GM19351 (cell line): ENCODE measurements at regions not wholly inside any gene's neighbourhood (a gene's known extent, or its start where the extent isn't known, plus 50 kb on each side); places are given as distances from the start of the nearest gene placed in this dataset.

Source experiments
- ATAC-seq: cut with Tn5 transposase; IDR thresholded peaks from one replicate; pipeline ENCODE4 v1.9.1; 2021; ENCODE audit warnings: mild to moderate bottlenecking, moderate library complexity; ENCODE audit not compliant: unreplicated experiment

GRCh38 chr9:21746550-21746949 is 55.9 kb upstream of the MTAP start:
- no peak for ATAC-seq

DNA sequence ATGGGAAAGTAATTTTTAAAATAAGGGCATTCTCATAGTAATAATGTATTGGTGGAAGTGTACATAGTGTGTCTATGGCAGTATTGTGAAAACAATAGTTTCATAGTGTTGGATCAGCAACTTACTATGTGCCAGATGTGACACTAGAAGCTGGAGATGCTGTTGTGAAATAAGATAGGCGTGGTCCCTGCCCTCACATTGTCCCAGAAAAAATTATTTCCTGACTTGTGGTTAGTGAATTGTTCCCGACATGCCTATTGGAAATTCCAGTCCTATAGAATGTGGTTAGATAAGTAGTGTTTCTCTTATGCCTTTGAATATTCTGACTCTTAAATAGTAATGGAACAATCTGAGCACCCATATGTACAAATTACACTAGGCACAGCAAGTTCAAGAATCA is 55.3 kb upstream of the MTAP start:
- ATAC-seq: no peak

- no peak for ATAC-seq
These were observed 52.3 kb upstream of the MTAP start for GRCh38 chr9:21750021-21750735.

DNA sequence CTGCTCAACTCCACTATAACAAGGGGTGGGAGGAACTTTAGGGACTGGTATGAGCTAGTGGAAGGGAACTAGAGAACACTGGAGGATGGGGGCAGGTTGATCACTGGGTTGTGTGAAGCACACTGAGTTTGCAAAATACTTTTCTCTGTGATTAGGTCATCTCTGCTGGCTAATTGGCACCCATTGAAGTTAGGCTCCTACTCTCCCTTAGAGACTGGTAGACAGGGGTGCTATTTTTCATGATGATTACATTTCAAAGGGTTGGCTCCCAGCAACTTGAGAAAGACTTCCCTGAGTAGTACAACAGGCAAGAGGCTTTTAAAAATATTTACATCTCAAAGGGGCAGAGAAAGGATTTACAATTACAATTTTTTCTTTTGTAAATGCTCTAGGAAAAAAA is 50.4 kb upstream of the MTAP start:
- no peak for ATAC-seq
